MCF 10A (cell line): ENCODE measurements at regions not wholly inside any gene's neighbourhood (a gene's known extent, or its start where the extent isn't known, plus 50 kb on each side); places are given as distances from the start of the nearest gene placed in this dataset.

Experiments
- BruUV-seq: library from RNA; stranded (reverse); fragments of 400-500 nt; replicated peaks from 2 replicates; lab custom pipeline; 2021; lab: Mats Ljungman, UMichigan
- CTCF ChIA-PET: fragments of 300-600 bp; sonication (Branson Sonifier 250); formaldehyde crosslinking; extraction: SDS; loops from one replicate; lab custom pipeline; 2021; ENCODE audit warnings: antibody characterized with exemption, inconsistent platforms; lab: Yijun Ruan, JAX
- POLR2A ChIA-PET: fragments of 300-600, 350-650 bp; sonication (Branson Sonifier 250); formaldehyde crosslinking; extraction: SDS; loops from one replicate; lab custom pipeline; 2020; ENCODE audit warnings: antibody characterized with exemption, inconsistent platforms; lab: Yijun Ruan, JAX
- DNase-seq: peaks from one replicate; pipeline ENCODE4 v3.0.0-alpha.2; 2018; ENCODE audit not compliant: unreplicated experiment
- H3K27ac Mint-ChIP-seq: one replicate; pipeline ENCODE4 v1.8.0; 2022; ENCODE audit warnings: mild to moderate bottlenecking, low read depth, mixed read lengths; ENCODE audit not compliant: unreplicated experiment
- H3K27me3 Mint-ChIP-seq: one replicate; pipeline ENCODE4 v1.8.0; 2022; ENCODE audit warnings: mixed read lengths; ENCODE audit not compliant: insufficient read depth, unreplicated experiment
- H3K36me3 Mint-ChIP-seq: one replicate; pipeline ENCODE4 v1.8.0; 2022; ENCODE audit warnings: mild to moderate bottlenecking, moderate library complexity, mixed read lengths; ENCODE audit not compliant: insufficient read depth, unreplicated experiment
- H3K4me1 Mint-ChIP-seq: one replicate; pipeline ENCODE4 v1.8.0; 2022; ENCODE audit warnings: mixed read lengths; ENCODE audit not compliant: insufficient read depth, unreplicated experiment
- H3K4me3 Mint-ChIP-seq: one replicate; pipeline ENCODE4 v1.8.0; 2022; ENCODE audit warnings: mild to moderate bottlenecking, moderate library complexity, mixed read lengths; ENCODE audit not compliant: unreplicated experiment
- H3K9me3 Mint-ChIP-seq: one replicate; pipeline ENCODE4 v1.8.0; 2022; ENCODE audit warnings: mixed read lengths; ENCODE audit not compliant: unreplicated experiment
- CTCF ChIP-seq: fragments of 200-600 bp; IDR thresholded peaks from one replicate; pipeline ENCODE4 v1.8.0; 2022; ENCODE audit warnings: antibody characterized with exemption, mild to moderate bottlenecking; ENCODE audit not compliant: unreplicated experiment
- intact Hi-C: fragments of 100-400 bp; cut with micrococcal nuclease; formaldehyde crosslinking; loops from 2 replicates; pipeline ENCODE4 v1.14.1; 2022

- Mint-ChIP-seq H3K4me3 (no peak overlapping the region), H3K27me3 (no peaks in the 10 kb centered on the region), H3K36me3 (no peaks in the 10 kb centered on the region), H3K9me3 (no peaks in the 10 kb centered on the region), H3K4me1 (no peaks in the 10 kb centered on the region), H3K27ac (no peak overlapping the region)
- POLR2A ChIA-PET = no interaction called here
- BruUV-seq = no TSS peak
- TF ChIP-seq CTCF = no peak
- intact Hi-C loops = no loop called here
- no peak for DNase-seq
- CTCF ChIA-PET = interaction anchor here (1.5 kb wide), 1 partner anchor 11 kb away, joined by 4 read pairs; no protein-coding TSS in a partner anchor
Measured at GRCh38 chr6:63063631-63064271, 147.5 kb upstream of the FKBP1C start.

- no peak overlapping the region for H3K4me3 Mint-ChIP-seq
- intact Hi-C loops = loop anchor here (1.0 kb wide), 1 partner anchor 206 kb away; no protein-coding TSS in a partner anchor
- peak; percentile 27 for TF ChIP-seq CTCF
- POLR2A ChIA-PET = no interaction called here
- DNase-seq = peak; percentile 46
- no peaks in the 10 kb centered on the region for H3K9me3 Mint-ChIP-seq
- H3K27me3 Mint-ChIP-seq = no peaks in the 10 kb centered on the region
- no peaks in the 10 kb centered on the region for H3K36me3 Mint-ChIP-seq
- BruUV-seq = no TSS peak
- CTCF ChIA-PET = interaction anchor here (0.6 to 1.4 kb wide), 3 partner anchors 8 to 105 kb away, joined by 3 to 9 read pairs (median 5); no protein-coding TSS in a partner anchor
- no peak overlapping the region for H3K27ac Mint-ChIP-seq
- H3K4me1 Mint-ChIP-seq = no peaks in the 10 kb centered on the region
Measured at GRCh38 chr6:63066055-63066704, 145.1 kb upstream of the FKBP1C start.

- intact Hi-C loops = no loop called here
- no peak for TF ChIP-seq CTCF
- H3K27me3 Mint-ChIP-seq = peaks cover 40% of the 10 kb centered on the region
- BruUV-seq = no TSS peak
- DNase-seq = no peak
- no peaks in the 10 kb centered on the region for H3K36me3 Mint-ChIP-seq
- no peak overlapping the region for H3K27ac Mint-ChIP-seq
- no peak overlapping the region for H3K4me3 Mint-ChIP-seq
- CTCF ChIA-PET = interaction anchor here (0.8 kb wide), 1 partner anchor 46 kb away, joined by 3 read pairs; no protein-coding TSS in a partner anchor
- no peaks in the 10 kb centered on the region for H3K4me1 Mint-ChIP-seq
- H3K9me3 Mint-ChIP-seq = no peaks in the 10 kb centered on the region
- POLR2A ChIA-PET = no interaction called here
Measured at GRCh38 chr6:63094947-63095346, 116.3 kb upstream of the FKBP1C start.

- Mint-ChIP-seq H3K27me3 (peaks cover 20% of the 10 kb centered on the region), H3K4me3 (no peak overlapping the region), H3K27ac (no peak overlapping the region), H3K4me1 (no peaks in the 10 kb centered on the region), H3K36me3 (no peaks in the 10 kb centered on the region), H3K9me3 (no peaks in the 10 kb centered on the region)
- ChIA-PET POLR2A (no interaction called here), CTCF (no interaction called here)
- TF ChIP-seq CTCF = no peak
- DNase-seq = no peak
- intact Hi-C loops = no loop called here
- no TSS peak for BruUV-seq
Measured at GRCh38 chr6:63097222-63097621, 114.0 kb upstream of the FKBP1C start.
